ENCODE measurements at regions not wholly inside any gene's neighbourhood (a gene's known extent, or its start where the extent isn't known, plus 50 kb on each side); places are given as distances from the start of the nearest gene placed in this dataset.

DNA sequence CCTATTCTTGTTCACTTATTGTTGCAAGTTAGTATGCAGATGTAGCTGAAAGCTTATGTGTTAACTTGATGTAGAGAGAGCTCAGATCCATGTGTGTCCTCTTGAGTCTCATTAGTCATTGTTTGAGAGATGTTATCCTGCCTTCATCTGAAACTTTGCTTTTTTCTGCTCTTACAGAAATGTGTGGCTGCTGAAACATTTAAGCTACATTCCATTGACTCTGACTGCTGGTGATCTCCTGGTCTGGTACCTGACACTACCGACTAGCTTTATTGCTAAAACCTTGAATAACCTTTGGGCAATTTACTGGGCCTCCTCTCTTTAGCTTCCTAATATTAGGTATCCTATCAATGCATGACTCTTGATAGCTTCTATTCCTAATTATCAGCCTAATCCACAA lies 705.6 kb upstream of the FOXG1 start:
- H3K79me2 ChIP-seq (ENCODE audit: control insufficient read depth, insufficient read depth, low read length): no peaks in the 10 kb centered on the region
- ATAC-seq (ENCODE audit: low read depth) (no peak), DNase-seq (no peak)
- no peak overlapping the region for H3K27ac Mint-ChIP-seq
- H3K27me3 ChIP-seq (replicated peaks in 1 of 4; ENCODE audit: control extremely low read depth in 1 of 4, control insufficient read depth in 3 of 4, insufficient read depth in 4 of 4, low read length in 3 of 4): no peaks in the 10 kb centered on the region
- H2AFZ ChIP-seq (ENCODE audit: insufficient read depth, low read depth, low read length, poor library complexity, severe bottlenecking): no peak overlapping the region
- no peak overlapping the region for H3K4me3 ChIP-seq (ENCODE audit: control extremely low read depth in 1 of 5, extremely low read depth in 1 of 5, insufficient read depth in 1 of 5, low read depth in 2 of 5, low read length in 4 of 5)
- POLR2A ChIA-PET: no interaction called here
- H3K9ac ChIP-seq (ENCODE audit: low read length): no peak overlapping the region
- no peaks in the 10 kb centered on the region for H3K4me1 Mint-ChIP-seq
- peaks cover 4% of the 10 kb centered on the region for H3K9me3 Mint-ChIP-seq (ENCODE audit: insufficient read depth)
- CTCF ChIA-PET: no interaction called here
- no peaks in the 10 kb centered on the region for H3K4me1 ChIP-seq (ENCODE audit: control insufficient read depth in 2 of 2, insufficient read depth in 2 of 2, low read length in 2 of 2)
- no peaks in the 10 kb centered on the region for H3K36me3 ChIP-seq (replicated peaks in 1 of 2; ENCODE audit: control extremely low read depth in 1 of 2, control insufficient read depth in 1 of 2, extremely low read depth in 1 of 2, insufficient read depth in 2 of 2, low read length in 1 of 2)
- TF ChIP-seq, protein P1, sequence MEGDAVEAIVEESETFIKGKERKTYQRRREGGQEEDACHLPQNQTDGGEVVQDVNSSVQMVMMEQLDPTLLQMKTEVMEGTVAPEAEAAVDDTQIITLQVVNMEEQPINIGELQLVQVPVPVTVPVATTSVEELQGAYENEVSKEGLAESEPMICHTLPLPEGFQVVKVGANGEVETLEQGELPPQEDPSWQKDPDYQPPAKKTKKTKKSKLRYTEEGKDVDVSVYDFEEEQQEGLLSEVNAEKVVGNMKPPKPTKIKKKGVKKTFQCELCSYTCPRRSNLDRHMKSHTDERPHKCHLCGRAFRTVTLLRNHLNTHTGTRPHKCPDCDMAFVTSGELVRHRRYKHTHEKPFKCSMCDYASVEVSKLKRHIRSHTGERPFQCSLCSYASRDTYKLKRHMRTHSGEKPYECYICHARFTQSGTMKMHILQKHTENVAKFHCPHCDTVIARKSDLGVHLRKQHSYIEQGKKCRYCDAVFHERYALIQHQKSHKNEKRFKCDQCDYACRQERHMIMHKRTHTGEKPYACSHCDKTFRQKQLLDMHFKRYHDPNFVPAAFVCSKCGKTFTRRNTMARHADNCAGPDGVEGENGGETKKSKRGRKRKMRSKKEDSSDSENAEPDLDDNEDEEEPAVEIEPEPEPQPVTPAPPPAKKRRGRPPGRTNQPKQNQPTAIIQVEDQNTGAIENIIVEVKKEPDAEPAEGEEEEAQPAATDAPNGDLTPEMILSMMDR (IDR thresholded peaks at IDR 0.05): no peak
- no peak for TF ChIP-seq EZH2 (IDR thresholded peaks at IDR 0.05; ENCODE audit: borderline replicate concordance, insufficient read depth, low read depth, low read length, poor library complexity, severe bottlenecking)
- no peak overlapping the region for H3K4me2 ChIP-seq (replicated peaks; ENCODE audit: low read depth, low read length, poor library complexity, severe bottlenecking)
- intact Hi-C loops (cut with micrococcal nuclease): no loop called here
- no peaks in the 10 kb centered on the region for H3K27me3 Mint-ChIP-seq
- 100% methylated on average over 1 of the region's 1 CpG for WGBS (ENCODE audit: insufficient coverage)
- H4K20me1 ChIP-seq (ENCODE audit: control insufficient read depth, insufficient read depth, low read length, poor library complexity, severe bottlenecking): no peaks in the 10 kb centered on the region
- no peak overlapping the region for H3K4me3 Mint-ChIP-seq
- no peaks in the 10 kb centered on the region for H3K9me3 ChIP-seq (ENCODE audit: control extremely low read depth in 1 of 3, control insufficient read depth in 2 of 3, insufficient read depth in 1 of 3, low read length in 2 of 3)
- no peak overlapping the region for H3K27ac ChIP-seq (ENCODE audit: low read length in 2 of 2)

DNA sequence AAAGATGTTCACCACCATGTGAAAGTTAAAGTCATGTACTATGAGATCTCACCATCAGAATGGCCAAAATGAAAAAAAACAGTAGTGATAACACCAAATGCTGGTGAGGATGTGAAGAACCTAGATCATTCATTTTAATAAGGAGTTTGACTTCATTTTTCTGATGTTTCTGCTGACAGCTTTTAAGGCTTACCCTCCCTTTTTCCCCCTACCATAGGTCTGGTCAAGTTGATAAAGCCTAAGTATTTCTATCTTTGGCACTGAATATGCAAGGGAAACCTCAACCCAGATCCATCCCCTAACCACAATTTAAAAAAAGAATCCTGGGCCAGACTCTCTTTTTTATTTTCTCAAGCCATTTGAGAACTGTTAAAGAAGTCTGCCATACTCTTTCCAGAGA lies 689.6 kb upstream of the FOXG1 start:
- Histone ChIP-seq H3K4me1 (ENCODE audit: control insufficient read depth in 2 of 2, insufficient read depth in 2 of 2, low read length in 2 of 2) (no peaks in the 10 kb centered on the region), H3K27ac (ENCODE audit: low read length in 2 of 2) (no peak overlapping the region), H3K36me3 (replicated peaks in 1 of 2; ENCODE audit: control extremely low read depth in 1 of 2, control insufficient read depth in 1 of 2, extremely low read depth in 1 of 2, insufficient read depth in 2 of 2, low read length in 1 of 2) (no peaks in the 10 kb centered on the region), H3K4me2 (replicated peaks; ENCODE audit: low read depth, low read length, poor library complexity, severe bottlenecking) (no peak overlapping the region), H3K27me3 (replicated peaks in 1 of 4; ENCODE audit: control extremely low read depth in 1 of 4, control insufficient read depth in 3 of 4, insufficient read depth in 4 of 4, low read length in 3 of 4) (no peaks in the 10 kb centered on the region), H3K4me3 (ENCODE audit: control extremely low read depth in 1 of 5, extremely low read depth in 1 of 5, insufficient read depth in 1 of 5, low read depth in 2 of 5, low read length in 4 of 5) (no peak overlapping the region), H3K79me2 (ENCODE audit: control insufficient read depth, insufficient read depth, low read length) (no peaks in the 10 kb centered on the region), H3K9ac (ENCODE audit: low read length) (no peak overlapping the region), H4K20me1 (ENCODE audit: control insufficient read depth, insufficient read depth, low read length, poor library complexity, severe bottlenecking) (no peaks in the 10 kb centered on the region), H2AFZ (ENCODE audit: insufficient read depth, low read depth, low read length, poor library complexity, severe bottlenecking) (no peak overlapping the region), H3K9me3 (ENCODE audit: control extremely low read depth in 1 of 3, control insufficient read depth in 2 of 3, insufficient read depth in 1 of 3, low read length in 2 of 3) (peaks cover 0 to 1% (median 0%) of the 10 kb centered on the region in 3 donors)
- TF ChIP-seq, protein P1 (IDR thresholded peaks at IDR 0.05): no peak
- no peak for TF ChIP-seq EZH2 (IDR thresholded peaks at IDR 0.05; ENCODE audit: borderline replicate concordance, insufficient read depth, low read depth, low read length, poor library complexity, severe bottlenecking)
- Mint-ChIP-seq H3K4me1 (no peaks in the 10 kb centered on the region), H3K27me3 (no peaks in the 10 kb centered on the region), H3K27ac (no peak overlapping the region), H3K4me3 (no peak overlapping the region), H3K9me3 (ENCODE audit: insufficient read depth) (no peaks in the 10 kb centered on the region)
- ChIA-PET CTCF (no interaction called here), POLR2A (no interaction called here)
- ATAC-seq (ENCODE audit: low read depth) (no peak), DNase-seq (no peak)
- intact Hi-C loops (cut with micrococcal nuclease): no loop called here
